Body of pancreas (tissue), 4 donors: ENCODE measurements at regions not wholly inside any gene's neighbourhood (a gene's known extent, or its start where the extent isn't known, plus 50 kb on each side); places are given as distances from the start of the nearest gene placed in this dataset.

ENCODE experiments used
- CTCF ChIP-seq, 7 experiments: fragments of 450-650 bp in 4 of 7; fragments of 200-600 bp in 3 of 7; sonication (generic) in 3 of 7; IDR thresholded peaks; one replicate each; pipeline ENCODE4 v1.5.1; 2016 to 2019; ENCODE audit warnings: antibody characterized with exemption in 7 of 7
- POLR2A ChIP-seq, 3 donors: fragments of 450-650 bp; IDR thresholded peaks; one replicate each; pipeline ENCODE4 v1.6.1; 2016; ENCODE audit warnings: antibody characterized with exemption in 3 of 3, mild to moderate bottlenecking in 2 of 3

GRCh38 chr5:67358186-67358585 is 161.6 kb upstream of the CD180 start:
- no peak for TF ChIP-seq CTCF (IDR thresholded peaks at IDR 0.05)
- TF ChIP-seq POLR2A (IDR thresholded peaks at IDR 0.05): no peak
